ENCODE measurements at regions not wholly inside any gene's neighbourhood (a gene's known extent, or its start where the extent isn't known, plus 50 kb on each side); places are given as distances from the start of the nearest gene placed in this dataset.

DNA sequence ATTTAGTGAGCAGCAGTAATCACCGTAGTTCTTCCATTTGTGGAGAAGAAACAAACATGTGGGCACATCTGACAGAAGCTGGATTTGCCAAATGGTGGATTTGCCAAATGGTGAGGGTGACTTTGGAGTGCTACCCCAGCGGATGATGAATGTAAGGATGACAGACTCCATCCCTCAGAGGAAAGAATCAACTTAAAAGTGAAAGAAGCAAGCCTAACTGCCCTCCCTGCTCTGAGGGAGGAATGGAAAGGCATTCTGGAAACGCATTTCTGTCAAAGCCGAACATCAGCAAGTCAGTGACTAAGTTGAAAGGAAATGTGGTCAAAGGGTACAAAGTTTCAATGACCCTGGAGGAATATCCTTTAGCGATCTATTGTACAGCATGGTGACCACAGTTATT lies 143.5 kb downstream of the GPBP1 start:
- no peak for TF ChIP-seq POLR2A (IDR thresholded peaks at IDR 0.05)
- TF ChIP-seq, protein P1, sequence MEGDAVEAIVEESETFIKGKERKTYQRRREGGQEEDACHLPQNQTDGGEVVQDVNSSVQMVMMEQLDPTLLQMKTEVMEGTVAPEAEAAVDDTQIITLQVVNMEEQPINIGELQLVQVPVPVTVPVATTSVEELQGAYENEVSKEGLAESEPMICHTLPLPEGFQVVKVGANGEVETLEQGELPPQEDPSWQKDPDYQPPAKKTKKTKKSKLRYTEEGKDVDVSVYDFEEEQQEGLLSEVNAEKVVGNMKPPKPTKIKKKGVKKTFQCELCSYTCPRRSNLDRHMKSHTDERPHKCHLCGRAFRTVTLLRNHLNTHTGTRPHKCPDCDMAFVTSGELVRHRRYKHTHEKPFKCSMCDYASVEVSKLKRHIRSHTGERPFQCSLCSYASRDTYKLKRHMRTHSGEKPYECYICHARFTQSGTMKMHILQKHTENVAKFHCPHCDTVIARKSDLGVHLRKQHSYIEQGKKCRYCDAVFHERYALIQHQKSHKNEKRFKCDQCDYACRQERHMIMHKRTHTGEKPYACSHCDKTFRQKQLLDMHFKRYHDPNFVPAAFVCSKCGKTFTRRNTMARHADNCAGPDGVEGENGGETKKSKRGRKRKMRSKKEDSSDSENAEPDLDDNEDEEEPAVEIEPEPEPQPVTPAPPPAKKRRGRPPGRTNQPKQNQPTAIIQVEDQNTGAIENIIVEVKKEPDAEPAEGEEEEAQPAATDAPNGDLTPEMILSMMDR (IDR thresholded peaks at IDR 0.05) = no peak
